ENCODE measurements at regions not wholly inside any gene's neighbourhood (a gene's known extent, or its start where the extent isn't known, plus 50 kb on each side); places are given as distances from the start of the nearest gene placed in this dataset.
"Not testable (repeated sequence)": the region's sequence is repeated elsewhere in the genome, so short reads cannot be mapped to it uniquely, and the experiment has no call there.

DNA sequence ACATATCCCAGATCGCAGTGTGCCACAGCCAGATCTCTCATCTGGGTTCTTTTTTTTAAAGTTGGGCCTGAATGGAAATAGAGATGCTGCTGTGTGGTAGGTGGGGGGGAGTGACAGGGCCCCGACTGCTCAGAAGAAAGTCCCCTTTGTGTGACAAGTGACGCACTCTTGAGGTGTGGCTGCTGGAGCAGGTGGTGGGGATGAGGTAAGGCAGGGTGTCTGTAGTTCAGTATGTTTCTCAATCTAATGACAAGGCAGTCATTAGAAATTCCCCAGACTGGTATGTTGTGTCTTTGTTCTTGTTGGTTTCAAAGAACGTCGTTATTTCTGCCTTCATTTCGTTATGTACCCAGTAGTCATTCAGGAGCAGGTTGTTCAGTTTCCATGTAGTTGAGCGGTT, 128.8 kb upstream of the TACR1 start:
- DNase-seq (ENCODE audit: extremely low read depth, low read depth, low spot score), result no peak

- no peak for DNase-seq (ENCODE audit: extremely low read depth, low read depth, low spot score)
These were observed 128.0 kb upstream of the TACR1 start for GRCh38 chr2:75327334-75327733.

GRCh38 chr2:75326645-75327044, 127.3 kb upstream of the TACR1 start:
- DNase-seq (ENCODE audit: extremely low read depth, low read depth, low spot score), result no peak

DNA sequence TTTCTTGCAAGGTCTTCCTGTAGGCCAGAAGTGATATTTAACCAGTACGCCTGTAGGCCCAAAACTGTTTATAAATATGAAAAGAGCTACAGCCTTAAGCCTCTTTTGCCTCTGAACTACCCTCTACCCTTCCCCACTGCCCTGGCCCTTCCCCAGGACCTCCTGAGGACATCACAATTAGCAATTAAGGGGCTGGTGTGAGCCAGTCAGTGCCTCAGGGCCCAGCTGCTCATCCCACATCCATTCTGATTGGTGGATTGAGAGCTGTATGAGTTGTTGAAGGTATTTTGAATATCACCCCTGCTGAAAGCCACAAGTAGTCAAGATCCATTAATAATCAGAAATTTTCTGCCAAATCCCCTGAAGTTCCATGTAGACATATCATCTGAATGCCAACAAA, 126.3 kb upstream of the TACR1 start:
- no peak for DNase-seq (ENCODE audit: extremely low read depth, low read depth, low spot score)

GRCh38 chr2:75324861-75325284, 125.6 kb upstream of the TACR1 start:
- DNase-seq (ENCODE audit: extremely low read depth, low read depth, low spot score), result peak; percentile 10

DNA sequence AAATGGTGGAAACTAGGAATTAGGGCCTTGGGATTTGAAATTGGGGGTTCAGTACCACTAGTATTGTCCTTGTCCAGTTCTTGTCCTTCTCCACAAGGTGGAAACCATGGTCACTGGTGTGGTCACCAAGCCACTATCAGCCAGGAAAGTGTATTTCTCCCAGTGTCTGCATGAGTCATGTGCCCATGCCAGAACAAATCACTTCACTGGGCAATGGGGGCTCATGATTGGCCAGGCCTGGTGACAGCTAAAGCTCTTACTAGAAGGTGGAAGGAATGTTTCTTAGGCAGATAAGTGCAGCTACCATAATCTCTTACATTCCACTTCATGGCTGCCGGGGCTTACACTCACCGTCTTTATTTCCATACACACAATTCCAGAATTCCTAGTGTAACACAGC, 124.8 kb upstream of the TACR1 start:
- DNase-seq (ENCODE audit: extremely low read depth, low read depth, low spot score), result no peak

GRCh38 chr2:75321599-75321922, 122.2 kb upstream of the TACR1 start:
- no peak for DNase-seq (ENCODE audit: extremely low read depth, low read depth, low spot score)

DNA sequence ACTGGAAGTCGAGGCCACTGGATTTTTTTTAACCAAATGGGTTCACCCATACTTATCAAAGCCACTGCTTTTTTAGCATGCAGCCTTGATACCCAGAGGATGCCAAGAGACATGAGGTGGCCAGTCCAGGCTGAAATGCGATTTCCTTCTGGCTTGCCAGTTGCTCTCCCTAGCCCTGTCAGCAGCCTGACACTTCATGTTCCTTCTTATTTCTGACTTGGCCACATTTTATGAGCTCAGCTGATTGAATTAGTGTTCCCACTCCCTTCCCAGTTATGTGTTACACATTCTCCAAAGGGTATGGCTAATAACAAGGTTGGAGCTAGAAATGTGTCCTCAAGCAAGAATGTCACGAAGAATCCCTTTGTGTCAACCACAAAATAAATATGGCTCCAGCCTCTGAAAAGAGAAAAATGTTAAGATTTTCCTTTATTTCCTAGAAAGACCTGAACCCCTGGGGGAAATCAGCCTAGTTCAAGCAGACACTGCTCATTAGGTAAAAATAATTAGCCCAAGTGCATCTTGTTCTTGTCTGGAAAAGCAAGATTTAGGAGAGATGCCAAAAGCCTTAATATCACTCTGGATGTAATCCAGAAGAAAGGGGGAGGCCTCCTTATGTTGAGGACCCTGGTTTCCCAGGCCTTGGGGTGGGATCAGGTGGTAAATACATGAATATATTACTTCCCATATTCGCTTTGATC, 121.7 kb upstream of the TACR1 start:
- DNase-seq (ENCODE audit: extremely low read depth, low read depth, low spot score), result no peak

DNA sequence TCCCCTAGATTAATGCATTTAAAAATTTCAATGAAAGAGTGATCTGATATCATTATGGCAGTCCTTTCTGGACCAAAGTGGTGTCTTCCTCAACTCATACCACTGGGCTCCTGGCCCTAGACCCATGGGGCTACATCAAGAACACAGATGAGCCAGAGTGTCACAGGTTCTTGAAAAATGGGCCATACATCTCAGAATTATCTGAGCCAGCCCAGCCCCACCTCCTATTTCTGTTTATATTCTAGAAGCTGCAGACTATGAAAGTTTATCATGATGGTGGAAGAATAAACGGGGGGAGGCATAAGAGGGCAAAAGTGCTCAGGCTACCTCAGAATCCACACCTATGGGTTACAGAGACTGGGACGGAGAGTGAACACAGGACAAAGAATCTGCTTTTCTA, 120.6 kb upstream of the TACR1 start:
- no peak for DNase-seq (ENCODE audit: extremely low read depth, low read depth, low spot score)

DNA sequence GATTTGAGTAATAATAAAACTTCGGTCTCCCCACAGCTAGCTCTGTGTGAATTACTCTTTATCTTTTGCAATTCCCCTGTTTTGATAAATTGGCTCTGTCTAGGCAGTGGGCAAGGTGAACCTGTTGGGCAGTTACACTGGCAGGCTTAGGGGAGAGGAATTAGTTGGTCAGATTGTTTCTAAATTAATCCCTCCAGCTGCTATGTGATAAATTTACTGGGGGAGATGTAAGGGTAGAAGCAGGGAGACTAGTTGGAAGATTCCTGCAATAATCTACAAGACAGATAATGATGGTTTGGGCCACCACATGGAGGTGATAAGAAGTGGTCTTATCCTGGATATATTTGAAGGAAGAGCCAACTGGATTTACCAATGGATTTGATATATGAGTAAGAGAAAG, 118.5 kb upstream of the TACR1 start:
- DNase-seq (ENCODE audit: extremely low read depth, low read depth, low spot score), result no peak

GRCh38 chr2:75317316-75317715, 118.0 kb upstream of the TACR1 start:
- DNase-seq (ENCODE audit: extremely low read depth, low read depth, low spot score), result no peak

GRCh38 chr2:75315436-75315835, 116.1 kb upstream of the TACR1 start:
- DNase-seq (ENCODE audit: extremely low read depth, low read depth, low spot score), result no peak

DNA sequence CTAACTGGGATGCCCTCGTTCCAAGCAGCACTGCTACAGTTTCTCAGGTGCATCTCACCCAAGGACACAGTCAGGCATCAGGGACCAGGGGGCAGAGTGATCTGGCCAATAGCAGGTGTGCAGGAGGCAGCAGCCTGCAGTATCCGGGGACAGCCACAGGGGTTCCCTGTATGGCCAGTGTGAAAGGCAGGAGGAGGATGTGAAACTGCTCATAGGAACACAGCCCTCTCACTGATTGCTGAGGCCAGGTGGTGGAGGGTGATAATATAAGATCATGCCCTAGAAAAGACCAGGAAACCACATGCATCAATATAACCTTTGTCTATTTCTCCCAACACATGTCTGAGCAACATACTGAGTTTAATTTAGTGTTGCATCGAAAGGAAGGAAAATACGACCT, 112.7 kb upstream of the TACR1 start:
- DNase-seq (ENCODE audit: extremely low read depth, low read depth, low spot score), result no peak

DNA sequence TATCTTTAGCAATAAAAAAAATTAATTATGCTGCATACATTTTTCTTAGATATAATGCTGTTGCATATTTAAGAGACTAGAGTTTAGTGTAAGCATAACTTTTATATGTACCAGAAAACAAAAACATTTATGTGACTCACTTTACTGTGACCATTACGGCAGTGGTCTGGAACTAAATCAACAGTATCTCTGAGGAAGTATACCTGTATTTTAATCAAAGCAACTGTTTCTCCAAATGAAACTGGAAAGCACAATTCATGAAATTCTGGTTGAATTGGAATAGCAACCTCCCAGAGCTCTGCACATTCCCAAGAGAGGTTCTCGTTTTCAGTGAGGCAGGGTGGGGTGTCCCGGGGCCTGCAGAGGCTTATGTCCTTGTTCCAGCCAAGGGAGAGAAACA, 112.2 kb upstream of the TACR1 start:
- no peak for DNase-seq (ENCODE audit: extremely low read depth, low read depth, low spot score)

DNA sequence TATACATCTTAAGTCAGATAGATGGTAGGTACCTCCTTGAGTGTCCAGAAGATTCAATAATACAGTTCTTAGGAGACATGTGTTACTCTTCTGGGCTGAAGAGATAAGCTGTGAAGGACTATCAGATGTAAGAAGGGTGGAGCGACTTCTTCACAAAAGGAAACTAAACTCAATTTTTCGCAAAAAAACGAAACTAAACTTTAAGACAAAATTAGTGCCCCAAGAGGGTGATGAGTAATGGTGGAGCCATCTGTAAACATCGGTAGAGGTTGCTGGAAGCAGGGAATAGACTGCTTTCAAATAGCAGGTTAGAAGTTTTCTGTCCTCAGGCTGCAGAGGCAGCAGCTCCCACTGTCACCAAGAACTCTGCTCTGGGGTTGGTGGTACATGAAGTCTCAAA, 111.6 kb upstream of the TACR1 start:
- DNase-seq (ENCODE audit: extremely low read depth, low read depth, low spot score), result no peak

DNA sequence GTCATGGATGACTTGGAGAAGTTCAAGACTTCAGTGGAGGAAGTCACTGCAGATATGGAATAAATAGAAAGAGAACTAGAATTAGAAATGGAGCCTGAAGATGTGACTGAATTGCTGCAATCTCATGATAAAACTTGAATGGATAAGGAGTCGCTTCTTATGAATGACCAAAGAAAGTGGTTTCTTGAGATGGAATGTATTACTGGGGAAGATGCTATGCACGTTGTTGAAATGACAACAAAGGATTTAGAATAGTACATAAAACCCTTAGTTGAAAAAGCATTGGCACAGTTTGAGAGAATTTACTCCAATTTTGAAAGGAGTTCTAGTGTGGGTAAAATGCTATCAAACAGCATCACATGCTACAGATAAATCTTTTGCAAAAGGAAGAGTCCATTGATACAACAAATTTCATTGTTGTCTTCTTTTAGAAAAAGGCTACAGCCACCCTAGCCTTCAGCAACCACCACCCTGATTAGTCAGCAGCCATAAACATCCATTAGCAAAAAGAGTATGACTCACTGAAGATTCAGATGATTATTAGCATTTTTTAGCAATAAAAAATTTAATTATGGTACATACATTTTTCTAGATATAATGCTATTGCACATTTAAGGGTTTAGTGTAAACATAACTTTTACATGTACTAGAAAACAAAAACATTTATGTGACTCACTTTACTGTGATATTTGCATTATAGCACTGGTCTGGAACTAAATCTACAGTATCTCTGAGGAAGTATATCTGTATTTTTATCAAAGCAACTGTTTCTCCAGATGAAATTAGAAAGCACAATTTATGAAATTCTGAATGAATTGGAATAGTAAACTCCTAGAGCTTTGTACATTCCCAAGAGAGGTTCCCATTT, 110.5 kb upstream of the TACR1 start:
- DNase-seq (ENCODE audit: extremely low read depth, low read depth, low spot score), result no peak

DNA sequence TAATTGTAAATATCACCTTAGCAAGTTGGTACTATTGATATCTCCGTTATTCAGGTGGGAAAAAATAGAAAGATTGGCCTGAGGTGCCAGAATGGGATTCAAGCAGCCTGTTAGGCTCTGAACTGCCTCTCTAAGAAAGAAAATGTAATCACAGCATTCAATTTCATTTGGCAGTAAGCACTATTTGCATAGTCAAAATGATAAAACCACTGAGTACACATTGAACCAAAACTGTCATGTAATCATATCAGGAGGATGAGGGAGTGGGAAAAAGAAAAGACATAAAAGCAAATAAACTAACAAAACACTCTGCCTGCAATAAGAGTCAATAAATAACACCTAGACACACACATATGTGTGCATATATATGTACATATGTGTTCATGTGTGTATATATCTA, 103.9 kb upstream of the TACR1 start:
- no peak for DNase-seq (ENCODE audit: extremely low read depth, low read depth, low spot score)

DNA sequence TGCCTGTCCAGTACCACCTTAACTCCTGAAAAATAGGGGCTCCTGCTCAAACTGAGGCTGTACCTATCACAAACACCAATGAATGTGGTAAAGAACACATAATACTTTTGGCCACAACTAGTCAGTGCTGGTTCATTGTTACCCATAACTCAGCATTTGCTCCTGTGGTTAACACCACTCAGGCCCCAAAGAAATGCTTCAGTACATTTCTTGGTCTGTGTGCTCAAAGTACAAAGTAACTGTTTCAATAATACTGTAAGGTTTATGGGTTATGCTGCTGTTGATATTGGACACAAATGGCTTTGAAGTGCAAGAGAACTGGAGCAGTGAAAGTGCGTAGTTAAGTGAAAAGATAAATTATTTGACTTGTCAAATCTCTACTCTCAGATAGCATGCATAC, 95.0 kb upstream of the TACR1 start:
- no peak for DNase-seq (ENCODE audit: extremely low read depth, low read depth, low spot score)

DNA sequence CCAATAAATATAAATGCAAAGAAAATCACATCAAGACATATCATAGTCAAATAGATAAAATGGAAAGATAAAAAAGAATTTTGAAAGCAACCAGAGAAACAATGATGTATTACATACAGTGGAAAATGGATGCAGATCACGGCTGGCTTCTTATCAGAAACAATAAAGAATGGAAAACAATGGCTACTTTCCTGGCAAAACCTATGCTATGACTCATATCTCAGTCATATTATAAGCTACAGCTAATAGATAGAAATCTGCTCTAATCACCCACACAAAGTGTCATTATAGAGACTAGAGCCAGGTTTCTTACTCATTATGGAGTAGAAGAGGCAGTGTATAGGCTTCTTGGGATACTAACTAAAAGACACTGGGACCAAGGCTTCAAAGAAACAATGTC, 93.5 kb upstream of the TACR1 start:
- peak; percentile 58 for DNase-seq (ENCODE audit: extremely low read depth, low read depth, low spot score)

GRCh38 chr2:75290600-75291150, 91.4 kb upstream of the TACR1 start:
- DNase-seq (ENCODE audit: extremely low read depth, low read depth, low spot score), result no peak

- DNase-seq (ENCODE audit: extremely low read depth, low read depth, low spot score), result no peak
These were observed 90.5 kb upstream of the TACR1 start for GRCh38 chr2:75289771-75290170.

DNA sequence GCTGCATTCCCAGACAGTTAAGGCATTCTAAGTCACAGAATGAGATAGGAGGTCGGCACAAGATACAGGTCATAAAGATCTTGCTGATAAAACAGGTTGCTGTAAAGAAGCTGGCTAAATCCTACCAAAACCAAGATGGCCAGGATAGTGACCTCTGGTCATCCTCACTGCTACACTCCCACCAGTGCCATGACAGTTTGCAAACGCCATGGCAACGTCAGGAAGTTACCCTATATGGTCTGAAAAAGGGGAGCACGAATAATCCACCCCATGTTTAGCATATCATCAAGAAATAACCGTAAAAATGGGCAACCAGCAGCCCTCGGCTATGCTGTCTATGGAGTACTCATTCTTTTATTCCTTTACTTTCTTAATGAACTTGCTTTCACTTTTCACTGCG, 89.9 kb upstream of the TACR1 start:
- DNase-seq (ENCODE audit: extremely low read depth, low read depth, low spot score), result not testable (repeated sequence)
